H54 (cell line): ENCODE measurements at regions not wholly inside any gene's neighbourhood (a gene's known extent, or its start where the extent isn't known, plus 50 kb on each side); places are given as distances from the start of the nearest gene placed in this dataset.

Experiments used
- DNase-seq: peaks from one replicate; pipeline ENCODE4 v3.0.0; 2011; ENCODE audit warnings: low spot score, mixed read lengths; ENCODE audit not compliant: insufficient read length
- FAIRE-seq: peaks from 3 replicates; lab custom pipeline; 2011; peaks lifted over from hg19 to GRCh38; lab: Jason Lieb, UNC
- POLR2A ChIP-seq: IDR thresholded peaks from 2 replicates; pipeline ENCODE4 v1.6.1; 2011; ENCODE audit warnings: low read depth, mild to moderate bottlenecking, low read length

- DNase-seq (no peak), FAIRE-seq (no peak)
- no peak for TF ChIP-seq POLR2A
Observed at GRCh38 chr18:28408528-28408927, 231.6 kb upstream of the CDH2 start.

DNA sequence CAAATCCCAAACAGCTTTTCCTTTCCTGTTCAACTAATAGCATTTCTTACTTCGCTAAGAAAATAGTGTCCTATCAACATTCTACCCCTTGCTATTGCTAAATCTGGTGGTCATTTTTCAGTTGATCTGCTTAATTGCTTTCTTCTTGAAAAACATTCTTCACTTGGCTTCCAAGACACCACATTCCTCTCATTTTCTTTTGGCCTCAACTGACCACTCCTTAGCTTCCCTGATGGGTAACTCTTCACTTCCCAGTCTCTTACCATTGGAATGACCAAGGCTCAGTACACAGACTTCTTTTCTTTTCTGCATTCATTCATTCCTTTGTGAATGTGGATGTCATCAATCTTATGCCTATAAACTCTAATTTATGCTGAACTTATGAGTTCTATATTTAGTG, 230.8 kb upstream of the CDH2 start:
- FAIRE-seq: no peak
- TF ChIP-seq POLR2A: no peak
- DNase-seq: no peak

DNA sequence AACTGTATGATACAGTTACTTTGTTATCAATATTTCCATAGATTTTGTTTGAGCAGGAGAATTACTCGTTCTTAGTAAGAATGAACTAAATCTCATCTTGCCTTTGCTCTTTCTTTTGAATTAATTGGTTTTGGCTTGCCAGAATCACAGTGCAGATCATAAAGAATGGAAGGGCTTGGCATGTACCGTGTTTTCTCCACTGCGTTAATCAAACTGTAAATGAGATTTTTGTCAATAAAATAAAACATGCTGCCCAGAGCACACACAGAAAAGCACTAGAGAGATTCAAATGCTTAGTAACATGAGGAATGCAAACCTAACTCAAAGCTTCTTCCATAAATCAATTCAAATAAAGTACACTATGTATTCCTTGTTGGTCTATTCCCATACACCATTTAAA, 229.6 kb upstream of the CDH2 start:
- no peak for TF ChIP-seq POLR2A
- FAIRE-seq (no peak), DNase-seq (no peak)

DNA sequence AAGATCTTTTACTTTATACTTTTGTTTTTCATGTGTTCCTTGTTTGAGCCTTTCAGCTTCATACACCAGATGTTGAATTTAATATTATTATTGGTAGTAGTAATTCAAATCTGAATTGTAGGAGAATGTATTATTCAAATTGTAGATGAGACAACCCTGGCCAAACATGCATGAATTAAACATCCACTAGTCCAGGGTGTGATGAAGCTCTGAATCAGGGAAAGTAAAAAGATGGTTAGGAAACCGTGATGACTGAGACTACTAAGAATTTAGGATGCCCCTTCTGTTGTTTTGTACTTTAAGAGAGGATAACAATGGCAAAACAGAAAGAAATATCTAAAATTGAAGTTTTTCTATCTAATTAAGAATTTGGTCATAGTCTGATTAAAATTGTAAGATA, 227.8 kb upstream of the CDH2 start:
- TF ChIP-seq POLR2A: no peak
- DNase-seq (no peak), FAIRE-seq (no peak)

DNA sequence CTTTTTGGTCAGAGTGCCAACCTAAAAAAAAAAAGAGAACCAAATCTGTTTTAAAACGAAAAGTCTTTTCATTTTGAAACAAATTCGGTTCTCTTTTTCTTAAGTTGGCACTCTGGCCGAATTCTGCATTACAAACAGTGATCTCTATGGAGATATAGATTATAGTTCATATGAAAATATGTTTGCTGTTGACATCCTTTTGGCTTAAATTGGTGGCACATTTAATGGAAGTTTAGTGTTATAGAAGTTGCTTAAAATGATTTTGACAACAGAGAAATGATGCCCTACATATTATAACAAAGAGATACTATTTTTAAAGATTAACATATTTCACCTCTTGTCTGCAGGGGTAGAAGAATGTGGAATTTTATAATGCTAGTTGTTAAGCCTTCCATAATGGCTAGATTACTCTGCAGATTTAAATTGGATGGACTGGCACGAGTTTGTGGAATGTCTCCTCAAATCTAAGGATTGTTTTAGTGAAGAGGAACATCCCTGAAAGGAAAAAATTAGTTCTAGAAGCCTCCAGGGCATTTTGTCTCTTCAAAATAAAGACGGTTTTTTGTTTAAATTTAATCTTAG, 222.9 kb upstream of the CDH2 start:
- TF ChIP-seq POLR2A: no peak
- DNase-seq (no peak), FAIRE-seq (no peak)

DNA sequence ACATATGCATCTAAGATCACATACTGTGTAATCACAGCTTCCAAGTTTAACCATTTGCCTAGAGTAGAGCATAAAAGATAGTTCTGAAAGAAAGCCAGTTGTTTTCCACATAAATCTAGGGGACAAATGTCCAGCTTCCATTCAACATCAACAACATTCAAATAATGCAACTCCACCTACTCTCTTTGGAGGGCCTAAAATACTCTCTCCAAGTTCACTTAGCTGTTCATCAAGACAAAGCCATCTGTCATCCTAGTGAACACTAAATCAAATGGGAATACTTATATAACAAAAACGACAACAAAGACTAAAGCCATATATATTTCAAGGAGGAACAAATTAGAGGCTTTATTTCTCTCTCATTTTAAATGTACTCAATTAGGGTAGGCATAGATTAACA, 221.5 kb upstream of the CDH2 start:
- FAIRE-seq (no peak), DNase-seq (no peak)
- no peak for TF ChIP-seq POLR2A

GRCh38 chr18:28390022-28390421, 213.1 kb upstream of the CDH2 start:
- DNase-seq (no peak), FAIRE-seq (no peak)
- no peak for TF ChIP-seq POLR2A

GRCh38 chr18:28382215-28382879, 205.4 kb upstream of the CDH2 start:
- FAIRE-seq (no peak), DNase-seq (no peak)
- TF ChIP-seq POLR2A: no peak

DNA sequence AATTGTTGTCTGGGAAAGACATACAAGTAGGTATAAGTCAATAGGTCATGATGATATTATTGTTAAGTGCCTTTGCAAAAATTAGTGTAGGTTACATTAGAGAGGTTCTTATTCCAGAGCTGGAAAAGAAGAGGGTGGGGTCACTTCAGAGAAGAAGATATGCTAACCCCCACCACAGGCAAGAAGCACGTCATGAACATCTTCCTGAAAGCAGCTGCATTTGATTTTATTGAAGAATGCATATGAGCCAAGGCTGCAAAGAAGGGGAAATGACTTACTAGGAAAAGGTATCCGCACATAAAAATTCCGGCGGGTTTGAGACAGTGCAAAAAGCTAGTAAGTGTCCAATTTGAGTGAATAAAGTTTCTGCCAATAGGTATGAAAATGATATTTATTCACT, 195.3 kb upstream of the CDH2 start:
- TF ChIP-seq POLR2A: no peak
- FAIRE-seq (no peak), DNase-seq (no peak)

GRCh38 chr18:28366676-28367075, 189.7 kb upstream of the CDH2 start:
- FAIRE-seq (no peak), DNase-seq (no peak)
- TF ChIP-seq POLR2A: no peak

DNA sequence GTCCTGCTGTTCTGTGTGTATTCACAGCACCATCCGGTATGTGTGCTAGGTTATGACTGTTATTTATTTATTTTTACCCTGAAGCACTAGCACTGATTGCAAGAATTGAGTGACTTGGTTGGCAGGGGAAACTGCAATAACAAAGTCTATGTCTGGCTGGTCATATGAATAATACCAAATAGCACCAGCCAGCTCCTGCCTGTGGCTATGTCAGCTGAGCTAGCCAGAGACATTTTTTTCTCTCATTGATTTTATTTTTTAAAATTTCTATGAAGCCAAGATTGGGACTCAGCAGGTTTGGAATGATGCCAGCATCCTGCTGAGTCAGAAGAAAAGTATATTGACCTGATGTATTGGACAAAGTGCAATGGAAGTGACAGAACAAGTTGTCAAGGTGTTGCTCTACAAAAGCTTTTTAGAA, 188.5 kb upstream of the CDH2 start:
- FAIRE-seq (no peak), DNase-seq (peak; percentile 3)
- no peak for TF ChIP-seq POLR2A

DNA sequence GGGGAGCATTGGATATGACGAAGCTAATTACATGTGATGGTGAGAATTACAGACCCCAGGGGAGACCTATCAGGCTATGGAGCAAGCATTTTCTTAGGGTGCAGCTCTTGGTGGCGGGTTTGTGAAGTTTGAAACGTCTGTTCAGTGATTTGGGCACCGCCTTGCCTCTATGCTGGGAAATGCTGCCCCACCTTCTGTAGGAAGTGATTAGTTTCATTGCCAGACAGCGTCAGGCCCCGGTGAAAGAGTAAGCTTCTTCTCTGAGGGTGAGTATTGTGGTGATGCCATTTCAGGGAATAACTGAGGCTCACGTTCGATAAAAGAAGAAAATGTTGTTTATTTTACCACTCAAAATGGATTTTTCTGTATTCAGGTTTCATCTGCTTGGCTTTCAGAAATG, 186.2 kb upstream of the CDH2 start:
- no peak for TF ChIP-seq POLR2A
- DNase-seq (no peak), FAIRE-seq (no peak)

GRCh38 chr18:28359176-28359575, 182.2 kb upstream of the CDH2 start:
- no peak for DNase-seq
- no peak for TF ChIP-seq POLR2A
- no peak for FAIRE-seq

DNA sequence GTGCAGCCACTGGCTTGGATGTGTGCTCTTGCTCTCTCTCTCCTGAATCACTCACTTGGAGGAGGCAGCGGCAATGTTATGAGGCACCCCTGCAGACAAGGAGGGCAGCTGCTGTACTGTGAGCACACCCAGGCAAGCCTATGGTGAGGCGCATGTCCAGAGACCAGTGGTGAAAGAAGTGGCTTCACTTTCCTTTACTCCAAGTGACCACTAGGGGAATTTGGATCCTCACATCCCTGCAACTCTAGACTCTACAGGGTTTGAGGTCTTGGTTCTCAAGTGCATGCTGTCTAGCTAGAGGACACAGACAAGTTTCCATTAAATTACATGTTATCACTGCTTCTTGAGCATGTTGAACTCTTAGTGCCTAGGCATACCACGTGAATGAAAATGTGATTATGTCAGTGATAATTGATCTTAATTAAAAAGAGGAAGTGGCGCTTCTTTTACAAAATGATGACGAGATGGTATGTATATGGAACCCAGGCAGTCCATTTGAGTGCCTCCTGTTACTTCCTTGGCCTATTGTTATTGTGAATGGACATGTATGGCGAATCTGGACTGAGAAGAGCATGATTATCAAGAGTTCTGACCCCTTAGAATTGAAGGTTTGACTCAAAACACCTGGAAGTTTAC, 181.0 kb upstream of the CDH2 start:
- TF ChIP-seq POLR2A: no peak
- FAIRE-seq (no peak), DNase-seq (peak; percentile 1)

- TF ChIP-seq POLR2A: no peak
- DNase-seq (no peak), FAIRE-seq (no peak)
Observed at GRCh38 chr18:28350821-28351220, 173.9 kb upstream of the CDH2 start.
